SKM-1 (cell line): ENCODE measurements at regions not wholly inside any gene's neighbourhood (a gene's known extent, or its start where the extent isn't known, plus 50 kb on each side); places are given as distances from the start of the nearest gene placed in this dataset.

Experiments used
- DNase-seq: peaks from one replicate; lab custom pipeline; 2025; ENCODE audit not compliant: unreplicated experiment; lab: John Stamatoyannopoulos, UW

DNA sequence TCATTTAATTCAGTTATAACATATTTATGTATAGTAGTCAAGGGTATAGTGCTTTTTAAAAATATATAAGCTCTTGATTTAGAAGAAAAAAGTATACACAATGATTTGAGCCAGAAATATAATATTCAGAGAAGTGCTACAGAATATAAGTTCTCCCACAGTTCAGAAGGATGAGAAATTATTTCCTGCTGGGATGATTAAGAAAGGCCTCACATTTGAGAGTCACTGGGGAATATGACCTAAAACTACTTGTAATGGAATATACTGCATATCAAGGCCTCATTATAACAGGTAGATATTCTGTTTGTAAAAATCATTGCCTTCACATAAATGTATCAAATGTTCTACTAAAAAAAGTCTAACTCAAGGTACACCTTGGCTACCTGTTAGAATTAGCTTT, 203.5 kb downstream of the MBD2 start:
- DNase-seq: no peak

DNA sequence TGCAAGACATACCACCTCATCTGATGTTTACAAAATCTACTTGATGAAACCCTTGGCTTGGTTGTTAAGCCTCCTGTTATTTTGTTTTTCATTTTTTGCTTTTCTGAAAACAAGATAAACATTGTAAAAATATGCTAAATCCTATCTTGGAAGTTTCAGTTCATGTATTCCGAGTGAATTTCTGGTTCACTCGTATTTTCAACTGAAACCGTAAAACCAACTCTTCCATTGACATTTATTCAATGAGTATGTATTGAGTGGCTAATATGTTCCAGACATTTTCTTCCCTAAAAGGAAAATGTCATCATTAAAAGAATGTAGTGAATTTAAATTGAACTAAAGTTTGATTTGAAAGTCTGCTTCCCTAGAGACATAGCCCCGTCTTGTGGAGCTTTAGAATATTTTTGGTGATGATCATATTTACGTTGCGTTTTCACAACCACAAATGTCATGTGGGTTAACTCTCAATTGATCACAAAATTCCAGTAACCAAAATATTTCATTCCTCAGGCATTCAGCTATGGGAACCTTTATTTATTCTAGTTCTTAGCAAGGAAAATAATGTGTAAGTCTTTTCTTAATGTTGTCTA, 204.2 kb downstream of the MBD2 start:
- DNase-seq: no peak

DNA sequence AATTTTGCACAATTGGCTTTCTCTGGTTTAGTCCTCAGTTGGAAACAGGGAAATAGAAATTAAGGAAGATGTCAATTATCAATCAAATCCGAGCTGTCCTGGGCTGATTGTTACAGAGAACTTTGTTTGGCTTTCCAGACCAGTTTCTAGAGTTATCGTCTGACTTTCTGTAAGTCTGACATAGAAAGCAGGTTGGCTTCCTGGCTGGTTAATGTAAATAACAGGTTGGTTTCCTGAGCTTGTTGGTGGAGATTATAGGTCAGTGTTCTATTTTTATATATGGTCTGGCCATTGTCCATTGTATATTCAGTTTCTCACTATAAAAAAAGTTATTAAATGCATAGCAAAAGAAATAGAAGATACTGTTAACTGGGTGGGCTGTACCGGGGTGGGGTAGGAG, 204.8 kb downstream of the MBD2 start:
- no peak for DNase-seq

DNA sequence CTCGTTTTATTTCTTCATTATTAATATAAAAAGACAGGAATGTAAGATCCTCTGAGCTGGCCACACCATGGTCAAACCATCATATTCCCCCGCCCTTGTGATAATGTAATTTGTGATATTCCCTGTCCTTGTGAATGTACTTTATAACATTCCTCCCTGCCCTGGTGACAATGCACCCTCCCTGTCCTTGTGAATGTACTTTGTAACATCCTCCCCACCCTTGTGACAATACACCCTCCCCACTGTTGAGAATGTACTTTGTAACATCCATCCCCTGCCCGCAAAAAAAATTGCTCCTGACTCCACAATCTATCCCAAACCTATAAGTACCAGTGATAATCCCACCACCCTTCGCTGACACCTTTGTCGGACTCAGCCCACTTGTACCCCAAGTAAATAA, 211.0 kb downstream of the MBD2 start:
- DNase-seq: no peak

DNA sequence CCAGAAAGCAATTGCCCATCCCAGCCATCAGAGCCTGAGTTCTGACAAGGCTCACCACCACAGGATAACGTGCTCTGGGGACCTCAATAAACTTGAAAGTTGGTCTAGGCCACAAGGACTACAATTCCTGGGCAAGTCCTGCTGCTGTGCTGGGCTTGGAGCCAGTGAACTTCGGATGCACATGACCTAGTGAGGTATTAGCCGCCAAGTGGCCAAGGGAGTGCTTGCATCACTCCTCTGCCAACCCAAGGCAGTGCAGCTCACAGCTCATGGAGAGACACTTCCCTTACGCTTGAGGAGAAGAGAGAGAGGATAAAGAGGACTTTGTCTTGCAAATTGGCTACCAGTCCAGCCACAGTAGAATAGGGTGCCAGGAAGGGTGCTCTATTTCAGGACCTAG, 219.6 kb downstream of the MBD2 start:
- DNase-seq: no peak

DNA sequence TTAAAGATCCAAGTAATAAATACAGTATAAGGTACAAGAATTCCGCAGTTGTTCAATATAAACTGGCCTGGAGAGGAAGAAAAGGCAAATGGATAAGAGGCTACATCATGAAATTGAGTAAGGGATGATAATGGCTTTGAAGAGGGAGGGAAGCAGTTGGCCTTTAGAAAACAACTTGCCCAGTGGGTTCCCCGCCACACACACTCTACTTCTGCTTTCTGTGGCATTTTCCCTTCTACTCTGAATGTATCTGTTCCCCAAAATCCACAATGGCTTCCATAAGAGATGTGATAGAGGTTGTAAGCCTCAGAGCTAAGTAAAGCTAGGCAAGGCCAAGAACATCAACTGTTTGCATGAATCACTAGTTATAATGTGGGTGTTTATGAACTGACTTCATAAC, 221.3 kb downstream of the MBD2 start:
- no peak for DNase-seq

DNA sequence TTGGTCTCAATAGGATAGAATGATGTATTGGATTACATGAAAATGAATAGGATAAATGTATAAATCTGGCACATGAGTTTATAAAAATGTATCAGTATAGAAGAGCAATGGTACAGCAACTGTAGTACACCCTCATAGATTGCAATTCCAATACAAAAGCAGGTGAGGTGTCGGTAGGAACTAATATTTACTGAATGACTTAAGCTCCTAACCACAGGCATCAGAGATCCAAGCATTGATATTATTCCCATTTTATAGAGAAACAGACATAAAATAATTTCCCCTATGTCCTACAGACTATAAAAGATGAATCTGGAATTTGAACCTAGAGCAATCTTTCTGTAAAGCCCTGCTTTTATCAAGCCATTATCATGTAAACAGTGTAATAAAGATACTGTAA, 227.4 kb downstream of the MBD2 start:
- DNase-seq: no peak

DNA sequence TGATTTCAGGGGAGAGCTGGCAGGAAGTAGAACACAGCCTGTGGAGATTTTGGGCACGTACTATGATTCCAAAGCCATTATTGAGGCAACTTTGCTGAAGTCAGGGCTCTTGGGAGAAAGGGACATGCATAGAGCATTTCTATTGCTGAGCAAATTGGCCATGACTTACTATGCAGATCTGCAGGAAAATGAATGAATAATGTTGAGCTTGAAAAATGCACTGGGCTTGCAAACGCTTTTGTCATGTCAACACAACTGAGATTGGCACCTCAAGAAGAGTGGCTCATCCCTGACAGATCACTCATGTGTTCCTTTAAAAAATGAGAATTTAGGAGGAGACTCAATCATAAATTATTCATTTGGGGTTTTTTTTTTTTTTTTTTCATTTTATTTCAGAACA, 230.5 kb downstream of the MBD2 start:
- no peak for DNase-seq

DNA sequence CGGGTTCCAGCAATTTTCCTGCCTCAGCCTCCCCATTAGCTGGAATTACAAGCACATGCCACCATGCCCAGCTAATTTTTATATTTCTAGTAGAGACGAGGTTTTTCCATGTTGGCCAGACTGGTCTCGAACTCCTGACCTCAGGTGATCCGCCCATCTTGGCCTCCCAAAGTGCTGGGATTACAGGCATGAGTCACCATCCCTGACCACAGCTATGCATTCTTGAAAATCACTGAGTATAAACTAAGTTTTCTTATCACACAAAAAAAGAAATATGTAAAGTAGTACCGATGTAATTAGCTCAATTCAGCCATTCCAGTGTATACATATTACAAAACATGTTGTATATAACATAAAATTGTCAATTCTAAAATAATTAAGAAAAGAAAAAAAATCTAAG, 232.7 kb downstream of the MBD2 start:
- DNase-seq: no peak

DNA sequence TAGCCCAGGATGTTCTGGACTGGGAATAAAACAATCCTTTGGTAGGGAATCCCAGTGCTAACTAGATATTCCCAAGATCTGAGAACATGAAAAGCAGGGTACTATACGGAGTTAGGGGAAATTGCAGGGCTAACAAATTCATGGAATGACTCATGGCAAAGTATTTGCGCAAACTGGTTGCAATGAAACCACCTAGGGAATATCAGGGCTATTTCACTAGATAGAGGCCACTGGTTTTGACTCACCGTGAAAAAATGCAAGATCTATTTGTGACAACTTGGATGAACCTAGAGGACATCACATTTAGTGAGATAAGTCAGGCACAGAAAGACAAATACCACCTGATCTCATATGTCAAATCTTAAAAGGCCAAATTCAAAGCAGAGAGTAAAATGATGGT, 233.3 kb downstream of the MBD2 start:
- DNase-seq: no peak

DNA sequence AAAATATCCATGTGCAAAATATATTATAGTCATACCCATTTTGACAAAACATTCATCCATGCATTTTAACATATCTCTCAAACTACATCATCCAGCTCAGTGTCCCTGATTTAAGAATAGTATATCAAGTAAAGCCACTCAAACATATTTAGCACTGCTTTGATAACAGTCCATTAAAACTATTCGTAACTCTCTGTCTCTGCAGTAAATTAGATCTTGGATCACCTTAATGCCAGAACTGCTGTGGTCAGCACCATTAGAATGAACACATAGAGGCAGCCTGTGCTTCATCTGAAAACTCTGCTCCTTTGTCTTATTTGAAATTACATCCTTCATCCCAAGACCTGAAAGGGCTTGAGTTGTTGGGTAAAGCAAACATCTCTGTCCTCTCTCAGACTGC, 234.0 kb downstream of the MBD2 start:
- DNase-seq: no peak

DNA sequence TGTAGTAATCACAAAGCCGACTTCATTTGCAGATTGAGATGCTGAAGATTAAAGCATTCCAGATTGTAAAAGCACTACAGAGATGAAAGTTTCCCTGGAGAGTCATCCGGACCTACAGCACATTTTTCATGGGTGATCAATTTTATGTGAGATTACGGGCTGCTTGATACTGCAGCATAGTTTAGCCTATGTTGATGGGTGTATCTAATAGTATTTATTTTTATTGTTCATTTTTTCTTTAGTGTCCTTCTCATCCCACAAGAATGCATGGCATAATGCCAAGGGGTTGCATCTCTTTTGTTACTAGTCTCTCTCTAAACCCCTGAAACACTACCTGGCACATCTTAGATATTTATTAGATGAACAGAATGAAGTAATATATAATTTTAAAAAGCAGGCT, 240.4 kb downstream of the MBD2 start:
- DNase-seq: no peak

DNA sequence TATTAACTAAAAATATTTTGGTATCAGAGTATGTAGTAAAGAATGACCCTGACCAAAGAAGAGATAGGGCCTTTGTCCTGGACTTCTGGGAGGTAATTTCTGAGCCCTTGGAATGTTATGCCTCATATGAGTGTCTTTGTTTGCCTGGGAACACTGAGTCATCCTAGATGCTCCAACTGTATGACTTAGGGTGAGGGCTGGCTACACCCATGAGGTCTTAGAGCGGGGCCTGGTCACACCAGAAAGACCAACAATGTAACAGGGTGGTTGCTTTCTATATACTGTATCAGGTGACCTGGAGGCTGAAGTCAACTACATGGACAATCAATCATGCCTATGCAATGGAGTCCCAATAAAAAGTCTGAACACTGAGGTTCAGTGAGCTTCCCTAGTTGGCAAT, 253.1 kb downstream of the MBD2 start:
- DNase-seq: no peak

DNA sequence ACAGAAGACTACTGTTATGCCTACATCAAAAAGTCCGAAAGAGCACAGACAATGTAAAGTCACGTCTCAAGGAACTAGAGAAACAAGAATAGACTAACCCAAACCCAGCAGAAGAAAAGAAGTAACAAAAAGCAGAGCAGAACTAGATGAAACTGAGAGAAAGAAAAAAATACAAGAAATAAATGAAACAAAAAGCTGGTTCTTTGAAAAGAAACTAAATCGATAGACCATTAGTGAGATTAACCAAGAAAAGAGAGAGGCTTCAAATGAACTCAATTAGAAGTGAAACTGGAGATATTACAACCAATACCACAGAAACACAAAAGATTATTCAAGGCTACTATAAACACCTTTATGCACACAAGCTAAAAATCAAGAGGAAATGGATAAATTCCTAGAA, 271.8 kb downstream of the MBD2 start:
- DNase-seq: no peak

DNA sequence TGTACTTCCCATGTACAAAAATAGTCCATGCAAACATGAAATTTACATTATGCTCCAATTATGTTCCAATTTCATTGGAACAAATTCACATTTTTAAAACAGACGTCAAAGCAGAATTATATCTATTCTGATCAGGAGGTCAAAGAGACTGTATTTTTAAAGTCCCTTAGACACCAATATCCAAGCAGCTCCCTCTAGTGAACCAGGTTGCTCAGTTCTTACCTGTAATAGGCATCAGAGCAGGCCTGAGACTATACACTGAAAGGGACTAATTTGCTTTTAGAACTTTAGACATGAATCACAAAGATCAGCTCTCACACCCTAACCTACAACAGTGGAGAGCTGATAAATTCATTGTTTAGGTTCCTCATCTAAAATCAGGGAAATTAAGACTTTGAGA, 273.9 kb downstream of the MBD2 start:
- no peak for DNase-seq

DNA sequence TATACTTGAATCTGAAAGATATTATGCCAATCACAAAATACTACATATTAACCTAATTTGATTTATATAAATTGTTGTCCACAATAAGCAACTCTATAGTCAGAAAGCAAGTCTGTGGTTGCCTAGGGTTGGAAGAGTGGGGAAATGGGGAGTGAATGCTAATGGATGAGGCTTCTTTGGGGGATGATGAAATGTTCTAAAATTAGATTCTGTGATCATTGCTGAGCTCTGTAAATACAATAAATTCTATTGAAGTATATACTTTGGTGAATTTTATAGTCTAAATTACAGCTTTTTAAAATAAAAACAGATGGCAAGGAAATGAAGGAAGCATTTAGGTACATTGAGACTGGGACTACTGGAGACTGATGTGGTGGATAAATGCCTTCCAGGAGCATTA, 275.5 kb downstream of the MBD2 start:
- DNase-seq: no peak

DNA sequence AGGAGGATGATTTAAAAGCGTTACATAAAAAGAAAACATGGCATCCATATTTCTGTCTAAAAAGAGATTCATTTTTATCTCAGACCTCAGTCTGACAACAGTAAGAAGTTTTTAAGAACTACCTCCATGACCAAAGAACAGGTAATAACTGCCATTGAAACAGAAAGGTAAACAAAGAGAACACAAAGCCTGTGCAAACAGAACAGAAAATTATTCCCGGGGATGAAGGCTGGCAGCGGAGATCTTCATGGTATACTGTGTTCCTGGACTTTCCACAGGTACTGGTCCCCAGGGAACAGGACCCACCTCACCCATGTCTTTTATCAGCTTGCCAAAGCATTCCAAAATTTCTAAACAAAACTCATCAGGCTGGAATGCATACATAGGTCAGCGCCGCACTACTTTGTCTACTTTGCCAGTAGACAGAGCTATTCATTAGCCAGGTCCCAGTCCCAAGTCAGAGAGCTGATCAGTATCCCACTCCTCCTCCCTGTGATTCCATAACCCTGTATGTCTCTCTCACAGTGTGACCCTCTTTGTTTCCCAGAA, 277.3 kb downstream of the MBD2 start:
- no peak for DNase-seq

DNA sequence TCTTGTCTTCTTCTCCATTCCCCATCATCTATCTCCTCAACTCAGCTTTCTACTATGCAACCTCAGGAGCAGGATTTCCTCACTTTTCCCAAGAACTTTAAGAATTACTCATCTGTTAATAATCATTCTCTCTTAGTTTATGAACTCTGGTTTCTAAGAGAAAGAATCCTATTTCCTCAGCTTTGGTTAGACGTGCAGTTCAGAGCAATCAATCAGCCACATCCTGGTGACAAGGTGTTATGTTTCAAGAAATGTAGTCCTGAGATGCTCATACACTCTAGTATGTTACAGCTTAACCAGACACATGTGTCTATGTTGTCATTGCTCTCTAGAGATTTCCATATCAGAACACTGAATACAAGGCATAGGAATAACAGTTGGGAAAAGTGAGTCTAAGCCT, 277.9 kb downstream of the MBD2 start:
- no peak for DNase-seq

DNA sequence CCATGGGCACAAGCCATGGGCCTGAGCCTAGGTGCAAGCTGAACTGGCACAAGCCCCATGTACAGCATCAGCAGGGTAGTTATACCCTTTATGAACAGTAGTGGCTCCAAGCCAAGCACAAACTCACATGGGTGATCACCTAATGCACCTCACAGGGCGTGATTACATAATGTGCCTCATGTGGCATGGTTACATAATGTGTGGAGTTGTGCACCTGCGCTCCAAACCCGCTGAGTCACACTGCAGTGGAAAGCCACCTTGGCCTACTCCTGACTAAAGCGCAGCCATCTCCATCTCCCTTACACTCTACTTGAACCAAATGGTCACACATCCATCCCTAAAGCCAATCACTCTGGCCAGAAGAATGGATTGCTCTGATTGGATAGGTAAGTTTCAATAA, 279.7 kb downstream of the MBD2 start:
- DNase-seq: no peak

DNA sequence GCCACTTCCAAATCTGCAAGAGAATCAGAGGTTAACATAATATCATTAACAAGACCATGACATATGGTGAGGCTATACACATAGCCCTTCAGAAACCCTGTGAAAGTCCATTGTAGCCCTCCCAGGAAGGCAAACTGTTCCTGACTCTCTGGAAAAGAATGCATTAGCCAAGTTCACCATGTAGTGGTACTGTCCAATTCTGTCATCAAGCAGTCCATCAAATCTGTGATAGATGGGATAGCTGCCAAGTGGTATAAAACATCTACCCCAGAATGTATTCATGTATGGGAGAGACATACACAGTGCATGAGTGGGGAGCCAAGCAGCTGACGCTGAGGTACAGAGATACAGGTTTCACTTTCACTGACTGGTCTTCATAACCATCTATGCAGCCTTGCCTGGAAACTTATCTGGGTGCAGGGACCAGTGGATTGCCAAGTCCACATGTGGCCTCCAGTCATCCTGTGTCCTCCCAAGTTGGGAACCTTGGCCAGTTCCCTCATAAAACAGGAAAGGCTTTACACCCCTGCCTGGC, 281.1 kb downstream of the MBD2 start:
- DNase-seq: no peak

DNA sequence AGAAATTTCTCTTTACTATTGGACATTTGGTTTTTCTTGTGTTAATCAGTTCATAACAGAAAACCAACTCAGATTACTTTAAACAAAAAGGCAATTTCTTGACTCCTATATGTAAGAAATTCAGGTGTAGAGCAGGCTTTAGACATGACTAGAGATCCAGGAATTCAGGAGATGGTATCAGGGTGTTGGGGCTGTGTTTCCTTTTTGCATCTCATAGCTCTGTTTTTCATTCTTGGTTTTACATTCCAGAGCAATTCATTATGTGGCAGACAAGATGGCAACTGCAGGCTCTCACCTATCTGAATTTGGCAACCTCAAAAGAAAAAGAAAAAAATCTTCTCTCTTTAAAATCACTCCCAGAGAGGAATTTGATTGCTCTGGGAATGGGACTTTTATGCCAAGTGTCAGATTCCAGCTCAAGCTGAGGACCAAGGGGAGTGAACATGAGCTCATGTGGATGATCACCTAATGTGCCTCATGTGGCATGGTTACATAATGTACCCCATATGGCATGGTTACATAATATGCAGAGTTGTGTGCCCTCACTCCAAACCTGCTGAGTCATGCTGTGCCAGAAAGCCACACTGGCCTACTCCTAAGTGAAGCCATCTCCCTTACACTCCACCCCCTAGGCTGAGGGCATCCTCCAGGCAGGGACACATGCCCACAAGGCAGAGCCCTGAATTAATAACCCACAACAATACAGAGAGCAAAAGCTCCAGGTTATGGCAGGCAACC, 282.7 kb downstream of the MBD2 start:
- DNase-seq: no peak

DNA sequence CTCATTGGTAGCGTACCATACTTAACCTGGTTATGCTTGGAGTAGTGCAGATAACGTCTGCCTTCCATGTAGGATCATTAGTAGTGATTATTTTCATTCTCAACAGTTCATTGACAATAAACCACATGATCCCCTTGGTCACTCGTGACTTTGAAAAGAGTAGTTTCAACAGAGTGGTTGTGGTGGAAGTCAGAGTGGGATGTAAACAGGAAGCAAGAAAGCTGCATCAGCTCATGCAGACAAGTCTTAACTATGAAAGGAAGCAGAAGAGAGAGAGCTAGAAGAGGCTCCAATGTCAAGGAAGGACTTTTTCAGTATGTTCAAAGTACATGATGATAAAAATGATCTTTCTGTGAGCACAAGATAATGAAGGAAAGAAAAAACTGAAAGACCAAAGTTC, 287.4 kb downstream of the MBD2 start:
- no peak for DNase-seq

DNA sequence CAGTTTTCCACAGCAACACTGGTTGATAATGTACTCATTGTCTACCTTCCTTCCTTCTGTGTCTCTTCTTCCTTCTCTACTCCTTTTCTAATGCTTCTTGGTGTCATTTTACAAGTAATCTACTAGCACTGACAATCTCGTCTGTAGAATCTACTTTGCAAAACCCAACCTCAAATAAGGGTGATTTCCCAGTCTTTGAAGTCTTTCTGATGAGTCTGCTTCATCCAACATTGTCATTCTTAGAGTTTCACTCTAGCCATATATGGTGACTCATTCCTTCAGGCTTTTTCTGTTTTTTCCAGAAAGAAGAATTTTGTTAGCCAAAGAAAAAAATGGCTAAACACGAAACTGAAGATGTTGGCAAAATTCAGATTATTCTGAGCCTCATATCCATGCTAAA, 288.7 kb downstream of the MBD2 start:
- DNase-seq: no peak
